ENCODE measurements at regions not wholly inside any gene's neighbourhood (a gene's known extent, or its start where the extent isn't known, plus 50 kb on each side); places are given as distances from the start of the nearest gene placed in this dataset.

- no peak overlapping the region for H3K27ac ChIP-seq (ENCODE audit: insufficient read depth, low read length, poor library complexity, severe bottlenecking)
- no peaks in the 10 kb centered on the region for H3K27me3 ChIP-seq (replicated peaks; ENCODE audit: control insufficient read depth, insufficient read depth, low read length, poor library complexity, severe bottlenecking)
- no peak overlapping the region for H3K4me3 ChIP-seq (ENCODE audit: insufficient read depth, low read depth, low read length, poor library complexity, severe bottlenecking)
- no peaks in the 10 kb centered on the region for H3K36me3 ChIP-seq (ENCODE audit: control insufficient read depth, insufficient read depth, low read length)
- H3K9me3 ChIP-seq (ENCODE audit: control insufficient read depth, low read length): no peaks in the 10 kb centered on the region
- no peak for DNase-seq
- H3K4me1 ChIP-seq (ENCODE audit: control insufficient read depth, insufficient read depth, low read length, poor library complexity, severe bottlenecking): no peaks in the 10 kb centered on the region
Observed at GRCh38 chr4:120446051-120446567, 379.5 kb upstream of the MAD2L1 start.

DNA sequence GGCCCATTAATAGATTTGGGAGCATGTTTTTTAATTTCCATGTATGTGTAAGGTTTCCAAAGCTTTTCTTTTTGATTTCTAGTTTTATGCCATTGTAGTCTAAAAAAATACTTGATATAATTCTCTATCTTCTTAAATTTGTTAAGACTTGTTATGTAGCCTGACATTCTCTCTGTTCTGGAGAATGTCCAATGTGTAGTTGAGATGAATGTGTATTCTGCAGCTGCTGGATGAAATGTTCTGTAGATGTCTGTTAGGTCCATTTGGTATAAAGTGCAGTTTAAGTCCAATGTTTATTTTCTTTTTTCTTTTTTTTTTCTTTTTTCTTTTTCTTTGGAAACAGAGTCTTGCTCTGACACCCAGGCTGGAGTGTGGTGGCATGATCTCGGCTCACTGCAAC lies 378.5 kb upstream of the MAD2L1 start:
- no peak overlapping the region for H3K4me3 ChIP-seq (ENCODE audit: insufficient read depth, low read depth, low read length, poor library complexity, severe bottlenecking)

DNA sequence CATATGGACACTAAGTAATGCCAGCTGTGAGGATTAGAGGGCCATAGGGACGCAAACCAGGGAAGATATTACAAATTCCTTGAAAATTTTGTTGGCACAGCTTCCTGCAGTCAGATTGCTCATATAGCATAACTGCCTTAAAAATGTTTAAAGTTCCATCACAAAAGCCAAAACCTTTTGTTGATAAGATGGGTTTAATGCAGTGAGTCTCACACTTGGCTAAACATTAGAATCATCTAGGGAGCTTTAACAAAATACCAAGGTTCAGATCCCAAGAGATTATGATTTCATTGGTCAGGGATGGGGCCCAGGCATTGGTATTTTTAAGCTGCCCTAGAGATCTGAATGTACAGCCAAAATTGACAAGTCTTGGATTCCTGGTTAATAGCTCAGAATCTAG lies 376.5 kb upstream of the MAD2L1 start:
- no peak overlapping the region for H3K27ac ChIP-seq (ENCODE audit: insufficient read depth, low read length, poor library complexity, severe bottlenecking)
- no peaks in the 10 kb centered on the region for H3K27me3 ChIP-seq (replicated peaks; ENCODE audit: control insufficient read depth, insufficient read depth, low read length, poor library complexity, severe bottlenecking)
- no peaks in the 10 kb centered on the region for H3K4me1 ChIP-seq (ENCODE audit: control insufficient read depth, insufficient read depth, low read length, poor library complexity, severe bottlenecking)
- no peaks in the 10 kb centered on the region for H3K9me3 ChIP-seq (ENCODE audit: control insufficient read depth, low read length)
- DNase-seq: no peak
- H3K36me3 ChIP-seq (ENCODE audit: control insufficient read depth, insufficient read depth, low read length): no peaks in the 10 kb centered on the region
- H3K4me3 ChIP-seq (ENCODE audit: insufficient read depth, low read depth, low read length, poor library complexity, severe bottlenecking): no peak overlapping the region

More for the DNA sequence above, 378.5 kb upstream of the MAD2L1 start:
- Histone ChIP-seq H3K27me3 (replicated peaks; ENCODE audit: control insufficient read depth, insufficient read depth, low read length, poor library complexity, severe bottlenecking) (no peaks in the 10 kb centered on the region), H3K36me3 (ENCODE audit: control insufficient read depth, insufficient read depth, low read length) (no peaks in the 10 kb centered on the region), H3K27ac (ENCODE audit: insufficient read depth, low read length, poor library complexity, severe bottlenecking) (no peak overlapping the region), H3K4me1 (ENCODE audit: control insufficient read depth, insufficient read depth, low read length, poor library complexity, severe bottlenecking) (no peaks in the 10 kb centered on the region), H3K9me3 (ENCODE audit: control insufficient read depth, low read length) (no peaks in the 10 kb centered on the region)
- DNase-seq: no peak

GRCh38 chr4:120440730-120441129 lies 374.1 kb upstream of the MAD2L1 start:
- no peak for DNase-seq
- no peaks in the 10 kb centered on the region for H3K9me3 ChIP-seq (ENCODE audit: control insufficient read depth, low read length)
- H3K36me3 ChIP-seq (ENCODE audit: control insufficient read depth, insufficient read depth, low read length): no peaks in the 10 kb centered on the region
- no peaks in the 10 kb centered on the region for H3K27me3 ChIP-seq (replicated peaks; ENCODE audit: control insufficient read depth, insufficient read depth, low read length, poor library complexity, severe bottlenecking)
- H3K4me1 ChIP-seq (ENCODE audit: control insufficient read depth, insufficient read depth, low read length, poor library complexity, severe bottlenecking): no peaks in the 10 kb centered on the region
- H3K4me3 ChIP-seq (ENCODE audit: insufficient read depth, low read depth, low read length, poor library complexity, severe bottlenecking): no peak overlapping the region
- no peak overlapping the region for H3K27ac ChIP-seq (ENCODE audit: insufficient read depth, low read length, poor library complexity, severe bottlenecking)

DNA sequence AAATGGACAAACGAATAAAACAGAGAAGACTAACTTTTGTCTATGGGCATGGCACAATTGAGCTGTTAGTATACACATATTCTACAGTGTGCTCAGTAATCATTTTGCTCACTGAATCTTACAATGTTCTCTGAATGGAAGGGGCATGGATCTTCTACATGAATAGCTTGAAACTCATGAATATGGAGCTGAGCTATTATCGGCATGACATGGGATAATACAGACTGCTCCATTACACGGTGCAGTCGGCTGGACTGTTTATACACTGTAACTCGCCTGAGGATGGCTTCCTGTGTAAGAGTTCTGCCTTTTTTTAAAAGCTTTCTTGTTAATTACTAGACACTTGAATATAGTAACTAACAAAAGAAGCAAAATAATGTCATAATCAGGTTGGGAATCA lies 368.5 kb upstream of the MAD2L1 start:
- H3K9me3 ChIP-seq (ENCODE audit: control insufficient read depth, low read length): no peaks in the 10 kb centered on the region
- no peaks in the 10 kb centered on the region for H3K27me3 ChIP-seq (replicated peaks; ENCODE audit: control insufficient read depth, insufficient read depth, low read length, poor library complexity, severe bottlenecking)
- no peaks in the 10 kb centered on the region for H3K36me3 ChIP-seq (ENCODE audit: control insufficient read depth, insufficient read depth, low read length)
- no peak overlapping the region for H3K27ac ChIP-seq (ENCODE audit: insufficient read depth, low read length, poor library complexity, severe bottlenecking)
- no peaks in the 10 kb centered on the region for H3K4me1 ChIP-seq (ENCODE audit: control insufficient read depth, insufficient read depth, low read length, poor library complexity, severe bottlenecking)
- DNase-seq: no peak
- H3K4me3 ChIP-seq (ENCODE audit: insufficient read depth, low read depth, low read length, poor library complexity, severe bottlenecking): no peak overlapping the region

- H3K27me3 ChIP-seq (replicated peaks; ENCODE audit: control insufficient read depth, insufficient read depth, low read length, poor library complexity, severe bottlenecking): no peaks in the 10 kb centered on the region
- no peak overlapping the region for H3K4me3 ChIP-seq (ENCODE audit: insufficient read depth, low read depth, low read length, poor library complexity, severe bottlenecking)
- no peaks in the 10 kb centered on the region for H3K36me3 ChIP-seq (ENCODE audit: control insufficient read depth, insufficient read depth, low read length)
- H3K4me1 ChIP-seq (ENCODE audit: control insufficient read depth, insufficient read depth, low read length, poor library complexity, severe bottlenecking): no peaks in the 10 kb centered on the region
- no peaks in the 10 kb centered on the region for H3K9me3 ChIP-seq (ENCODE audit: control insufficient read depth, low read length)
- DNase-seq: no peak
- no peak overlapping the region for H3K27ac ChIP-seq (ENCODE audit: insufficient read depth, low read length, poor library complexity, severe bottlenecking)
Observed at GRCh38 chr4:120434756-120435155, 368.1 kb upstream of the MAD2L1 start.

DNA sequence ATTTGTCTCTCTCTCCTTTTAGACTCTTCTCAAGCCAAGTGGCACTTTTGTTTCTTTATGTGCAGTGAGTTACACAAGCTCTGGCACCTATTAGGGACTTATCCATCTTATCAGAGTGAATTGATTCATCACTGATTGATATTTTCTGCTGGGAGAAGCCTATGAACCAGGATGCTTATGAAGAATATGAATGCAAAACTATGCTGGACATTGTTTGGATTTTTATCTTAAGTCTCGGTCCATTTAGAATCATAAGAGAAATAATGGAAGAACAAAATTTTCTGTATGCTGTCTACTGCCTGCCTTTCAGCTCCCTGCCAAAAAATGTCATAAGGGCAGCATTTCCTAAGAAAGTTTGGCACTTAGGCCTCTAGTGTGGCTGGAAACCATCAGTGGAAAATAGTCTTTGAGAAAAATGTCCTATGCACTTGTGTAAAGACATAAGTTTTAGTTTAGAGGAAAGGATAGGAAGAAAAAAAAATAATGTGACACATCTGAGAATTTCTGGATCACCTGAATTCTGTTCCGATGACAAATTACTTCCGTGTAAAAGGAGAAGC lies 365.7 kb upstream of the MAD2L1 start:
- Histone ChIP-seq H3K36me3 (ENCODE audit: control insufficient read depth, insufficient read depth, low read length) (no peaks in the 10 kb centered on the region), H3K9me3 (ENCODE audit: control insufficient read depth, low read length) (no peaks in the 10 kb centered on the region), H3K4me3 (ENCODE audit: insufficient read depth, low read depth, low read length, poor library complexity, severe bottlenecking) (no peak overlapping the region), H3K27ac (ENCODE audit: insufficient read depth, low read length, poor library complexity, severe bottlenecking) (no peak overlapping the region), H3K4me1 (ENCODE audit: control insufficient read depth, insufficient read depth, low read length, poor library complexity, severe bottlenecking) (no peaks in the 10 kb centered on the region), H3K27me3 (replicated peaks; ENCODE audit: control insufficient read depth, insufficient read depth, low read length, poor library complexity, severe bottlenecking) (no peaks in the 10 kb centered on the region)
- no peak for DNase-seq

- no peaks in the 10 kb centered on the region for H3K27me3 ChIP-seq (replicated peaks; ENCODE audit: control insufficient read depth, insufficient read depth, low read length, poor library complexity, severe bottlenecking)
- H3K27ac ChIP-seq (ENCODE audit: insufficient read depth, low read length, poor library complexity, severe bottlenecking): no peak overlapping the region
- H3K4me3 ChIP-seq (ENCODE audit: insufficient read depth, low read depth, low read length, poor library complexity, severe bottlenecking): no peak overlapping the region
- H3K36me3 ChIP-seq (ENCODE audit: control insufficient read depth, insufficient read depth, low read length): no peaks in the 10 kb centered on the region
- no peaks in the 10 kb centered on the region for H3K4me1 ChIP-seq (ENCODE audit: control insufficient read depth, insufficient read depth, low read length, poor library complexity, severe bottlenecking)
- DNase-seq: no peak
- no peaks in the 10 kb centered on the region for H3K9me3 ChIP-seq (ENCODE audit: control insufficient read depth, low read length)
Observed at GRCh38 chr4:120431180-120431579, 364.5 kb upstream of the MAD2L1 start.

GRCh38 chr4:120418146-120418545 lies 351.5 kb upstream of the MAD2L1 start:
- Histone ChIP-seq H3K27ac (ENCODE audit: insufficient read depth, low read length, poor library complexity, severe bottlenecking) (no peak overlapping the region), H3K4me3 (ENCODE audit: insufficient read depth, low read depth, low read length, poor library complexity, severe bottlenecking) (no peak overlapping the region), H3K36me3 (ENCODE audit: control insufficient read depth, insufficient read depth, low read length) (no peaks in the 10 kb centered on the region), H3K9me3 (ENCODE audit: control insufficient read depth, low read length) (no peaks in the 10 kb centered on the region), H3K27me3 (replicated peaks; ENCODE audit: control insufficient read depth, insufficient read depth, low read length, poor library complexity, severe bottlenecking) (no peaks in the 10 kb centered on the region), H3K4me1 (ENCODE audit: control insufficient read depth, insufficient read depth, low read length, poor library complexity, severe bottlenecking) (no peaks in the 10 kb centered on the region)
- DNase-seq: no peak

- no peak overlapping the region for H3K27ac ChIP-seq (ENCODE audit: insufficient read depth, low read length, poor library complexity, severe bottlenecking)
- H3K4me1 ChIP-seq (ENCODE audit: control insufficient read depth, insufficient read depth, low read length, poor library complexity, severe bottlenecking): no peaks in the 10 kb centered on the region
- H3K27me3 ChIP-seq (replicated peaks; ENCODE audit: control insufficient read depth, insufficient read depth, low read length, poor library complexity, severe bottlenecking): no peaks in the 10 kb centered on the region
- no peak overlapping the region for H3K4me3 ChIP-seq (ENCODE audit: insufficient read depth, low read depth, low read length, poor library complexity, severe bottlenecking)
- DNase-seq: no peak
- no peaks in the 10 kb centered on the region for H3K36me3 ChIP-seq (ENCODE audit: control insufficient read depth, insufficient read depth, low read length)
- no peaks in the 10 kb centered on the region for H3K9me3 ChIP-seq (ENCODE audit: control insufficient read depth, low read length)
Observed at GRCh38 chr4:120415896-120416295, 349.2 kb upstream of the MAD2L1 start.
